ENCODE measurements at regions not wholly inside any gene's neighbourhood (a gene's known extent, or its start where the extent isn't known, plus 50 kb on each side); places are given as distances from the start of the nearest gene placed in this dataset.

- DNase-seq (ENCODE audit: low spot score) (no peak), ATAC-seq (no peak)
- Histone ChIP-seq H3K27ac (ENCODE audit: low read depth) (no peak overlapping the region), H3K27me3 (ENCODE audit: insufficient read depth) (no peaks in the 10 kb centered on the region), H4K20me1 (replicated peaks; ENCODE audit: insufficient read depth) (no peaks in the 10 kb centered on the region), H2AFZ (no peak overlapping the region), H3K4me2 (no peak overlapping the region), H3K36me3 (ENCODE audit: insufficient read depth) (no peaks in the 10 kb centered on the region), H3K4me1 (ENCODE audit: insufficient read depth) (peaks cover 5% of the 10 kb centered on the region; the same call in 1 of the 2 replicates), H3F3A (replicated peaks; ENCODE audit: low read depth) (no peaks in the 10 kb centered on the region), H3K4me3 (no peak overlapping the region), H3K9me2 (ENCODE audit: insufficient read depth) (no peaks in the 10 kb centered on the region), H3K79me2 (replicated peaks; ENCODE audit: insufficient read depth) (no peaks in the 10 kb centered on the region)
- Mint-ChIP-seq H3K27ac (no peak overlapping the region), H3K36me3 (ENCODE audit: low read depth) (no peaks in the 10 kb centered on the region), H3K4me3 (no peak overlapping the region), H3K4me1 (0 out of 3 replicates have a peak, but pooled peaks cover 2% of the 10 kb centered on the region), H3K27me3 (ENCODE audit: insufficient read depth, low read depth, poor library complexity) (no peaks in the 10 kb centered on the region), H3K9me3 (no peaks in the 10 kb centered on the region)
- TF ChIP-seq EZH2phosphoT487 (IDR thresholded peaks at IDR 0.05; ENCODE audit: unreplicated experiment) (no peak), ZNF331 (CRISPR knock-in tag; IDR thresholded peaks at IDR 0.05; ENCODE audit: low read depth) (no peak)
Measured at GRCh38 chr4:12770351-12770750, 713.8 kb downstream of the RAB28 start.

- no peaks in the 10 kb centered on the region for H3K27me3 Mint-ChIP-seq (ENCODE audit: insufficient read depth, low read depth, poor library complexity)
- H2AFZ ChIP-seq = no peak overlapping the region
- H3K27ac Mint-ChIP-seq = no peak overlapping the region
- H3K27me3 ChIP-seq (ENCODE audit: insufficient read depth) = no peaks in the 10 kb centered on the region
- H4K20me1 ChIP-seq (replicated peaks; ENCODE audit: insufficient read depth) = no peaks in the 10 kb centered on the region
- ATAC-seq = no peak
- H3K27ac ChIP-seq (ENCODE audit: low read depth) = no peak overlapping the region
- H3K4me3 Mint-ChIP-seq = no peak overlapping the region
- H3K4me3 ChIP-seq = no peak overlapping the region
- no peaks in the 10 kb centered on the region for H3F3A ChIP-seq (replicated peaks; ENCODE audit: low read depth)
- H3K4me1 Mint-ChIP-seq = no peaks in the 10 kb centered on the region
- no peak for DNase-seq (ENCODE audit: low spot score)
- H3K36me3 ChIP-seq (ENCODE audit: insufficient read depth) = no peaks in the 10 kb centered on the region
- no peaks in the 10 kb centered on the region for H3K4me1 ChIP-seq (ENCODE audit: insufficient read depth)
- no peak overlapping the region for H3K4me2 ChIP-seq
- H3K9me2 ChIP-seq (ENCODE audit: insufficient read depth) = no peaks in the 10 kb centered on the region
- H3K9me3 Mint-ChIP-seq = no peaks in the 10 kb centered on the region
- no peaks in the 10 kb centered on the region for H3K79me2 ChIP-seq (replicated peaks; ENCODE audit: insufficient read depth)
- no peaks in the 10 kb centered on the region for H3K36me3 Mint-ChIP-seq (ENCODE audit: low read depth)
- TF ChIP-seq, protein P1, sequence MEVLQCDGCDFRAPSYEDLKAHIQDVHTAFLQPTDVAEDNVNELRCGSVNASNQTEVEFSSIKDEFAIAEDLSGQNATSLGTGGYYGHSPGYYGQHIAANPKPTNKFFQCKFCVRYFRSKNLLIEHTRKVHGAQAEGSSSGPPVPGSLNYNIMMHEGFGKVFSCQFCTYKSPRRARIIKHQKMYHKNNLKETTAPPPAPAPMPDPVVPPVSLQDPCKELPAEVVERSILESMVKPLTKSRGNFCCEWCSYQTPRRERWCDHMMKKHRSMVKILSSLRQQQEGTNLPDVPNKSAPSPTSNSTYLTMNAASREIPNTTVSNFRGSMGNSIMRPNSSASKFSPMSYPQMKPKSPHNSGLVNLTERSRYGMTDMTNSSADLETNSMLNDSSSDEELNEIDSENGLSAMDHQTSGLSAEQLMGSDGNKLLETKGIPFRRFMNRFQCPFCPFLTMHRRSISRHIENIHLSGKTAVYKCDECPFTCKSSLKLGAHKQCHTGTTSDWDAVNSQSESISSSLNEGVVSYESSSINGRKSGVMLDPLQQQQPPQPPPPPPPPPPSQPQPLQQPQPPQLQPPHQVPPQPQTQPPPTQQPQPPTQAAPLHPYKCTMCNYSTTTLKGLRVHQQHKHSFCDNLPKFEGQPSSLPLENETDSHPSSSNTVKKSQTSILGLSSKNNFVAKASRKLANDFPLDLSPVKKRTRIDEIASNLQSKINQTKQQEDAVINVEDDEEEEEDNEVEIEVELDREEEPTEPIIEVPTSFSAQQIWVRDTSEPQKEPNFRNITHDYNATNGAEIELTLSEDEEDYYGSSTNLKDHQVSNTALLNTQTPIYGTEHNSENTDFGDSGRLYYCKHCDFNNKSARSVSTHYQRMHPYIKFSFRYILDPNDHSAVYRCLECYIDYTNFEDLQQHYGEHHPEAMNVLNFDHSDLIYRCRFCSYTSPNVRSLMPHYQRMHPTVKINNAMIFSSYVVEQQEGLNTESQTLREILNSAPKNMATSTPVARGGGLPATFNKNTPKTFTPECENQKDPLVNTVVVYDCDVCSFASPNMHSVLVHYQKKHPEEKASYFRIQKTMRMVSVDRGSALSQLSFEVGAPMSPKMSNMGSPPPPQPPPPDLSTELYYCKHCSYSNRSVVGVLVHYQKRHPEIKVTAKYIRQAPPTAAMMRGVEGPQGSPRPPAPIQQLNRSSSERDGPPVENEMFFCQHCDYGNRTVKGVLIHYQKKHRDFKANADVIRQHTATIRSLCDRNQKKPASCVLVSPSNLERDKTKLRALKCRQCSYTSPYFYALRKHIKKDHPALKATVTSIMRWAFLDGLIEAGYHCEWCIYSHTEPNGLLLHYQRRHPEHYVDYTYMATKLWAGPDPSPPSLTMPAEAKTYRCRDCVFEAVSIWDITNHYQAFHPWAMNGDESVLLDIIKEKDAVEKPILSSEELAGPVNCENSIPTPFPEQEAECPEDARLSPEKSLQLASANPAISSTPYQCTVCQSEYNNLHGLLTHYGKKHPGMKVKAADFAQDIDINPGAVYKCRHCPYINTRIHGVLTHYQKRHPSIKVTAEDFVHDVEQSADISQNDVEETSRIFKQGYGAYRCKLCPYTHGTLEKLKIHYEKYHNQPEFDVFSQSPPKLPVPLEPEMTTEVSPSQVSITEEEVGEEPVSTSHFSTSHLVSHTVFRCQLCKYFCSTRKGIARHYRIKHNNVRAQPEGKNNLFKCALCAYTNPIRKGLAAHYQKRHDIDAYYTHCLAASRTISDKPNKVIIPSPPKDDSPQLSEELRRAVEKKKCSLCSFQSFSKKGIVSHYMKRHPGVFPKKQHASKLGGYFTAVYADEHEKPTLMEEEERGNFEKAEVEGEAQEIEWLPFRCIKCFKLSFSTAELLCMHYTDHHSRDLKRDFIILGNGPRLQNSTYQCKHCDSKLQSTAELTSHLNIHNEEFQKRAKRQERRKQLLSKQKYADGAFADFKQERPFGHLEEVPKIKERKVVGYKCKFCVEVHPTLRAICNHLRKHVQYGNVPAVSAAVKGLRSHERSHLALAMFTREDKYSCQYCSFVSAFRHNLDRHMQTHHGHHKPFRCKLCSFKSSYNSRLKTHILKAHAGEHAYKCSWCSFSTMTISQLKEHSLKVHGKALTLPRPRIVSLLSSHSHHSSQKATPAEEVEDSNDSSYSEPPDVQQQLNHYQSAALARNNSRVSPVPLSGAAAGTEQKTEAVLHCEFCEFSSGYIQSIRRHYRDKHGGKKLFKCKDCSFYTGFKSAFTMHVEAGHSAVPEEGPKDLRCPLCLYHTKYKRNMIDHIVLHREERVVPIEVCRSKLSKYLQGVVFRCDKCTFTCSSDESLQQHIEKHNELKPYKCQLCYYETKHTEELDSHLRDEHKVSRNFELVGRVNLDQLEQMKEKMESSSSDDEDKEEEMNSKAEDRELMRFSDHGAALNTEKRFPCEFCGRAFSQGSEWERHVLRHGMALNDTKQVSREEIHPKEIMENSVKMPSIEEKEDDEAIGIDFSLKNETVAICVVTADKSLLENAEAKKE (CRISPR knock-in tag; IDR thresholded peaks at IDR 0.05) = no peak
- TF ChIP-seq EZH2phosphoT487 (IDR thresholded peaks at IDR 0.05; ENCODE audit: unreplicated experiment) (no peak), ZNF114 (CRISPR knock-in tag; IDR thresholded peaks at IDR 0.05) (no peak), EZH2 (IDR thresholded peaks at IDR 0.05; ENCODE audit: low read depth, unreplicated experiment) (no peak), POLR2AphosphoS5 (IDR thresholded peaks at IDR 0.05; ENCODE audit: low read depth) (no peak), JUNB (IDR thresholded peaks at IDR 0.05; ENCODE audit: unreplicated experiment) (no peak), CREB1 (CRISPR knock-in tag; IDR thresholded peaks at IDR 0.05; ENCODE audit: low read depth) (no peak), ZNF331 (CRISPR knock-in tag; IDR thresholded peaks at IDR 0.05; ENCODE audit: low read depth) (no peak), NANOG (IDR thresholded peaks at IDR 0.05; ENCODE audit: borderline replicate concordance) (no peak)
- TF ChIP-seq, protein P2, sequence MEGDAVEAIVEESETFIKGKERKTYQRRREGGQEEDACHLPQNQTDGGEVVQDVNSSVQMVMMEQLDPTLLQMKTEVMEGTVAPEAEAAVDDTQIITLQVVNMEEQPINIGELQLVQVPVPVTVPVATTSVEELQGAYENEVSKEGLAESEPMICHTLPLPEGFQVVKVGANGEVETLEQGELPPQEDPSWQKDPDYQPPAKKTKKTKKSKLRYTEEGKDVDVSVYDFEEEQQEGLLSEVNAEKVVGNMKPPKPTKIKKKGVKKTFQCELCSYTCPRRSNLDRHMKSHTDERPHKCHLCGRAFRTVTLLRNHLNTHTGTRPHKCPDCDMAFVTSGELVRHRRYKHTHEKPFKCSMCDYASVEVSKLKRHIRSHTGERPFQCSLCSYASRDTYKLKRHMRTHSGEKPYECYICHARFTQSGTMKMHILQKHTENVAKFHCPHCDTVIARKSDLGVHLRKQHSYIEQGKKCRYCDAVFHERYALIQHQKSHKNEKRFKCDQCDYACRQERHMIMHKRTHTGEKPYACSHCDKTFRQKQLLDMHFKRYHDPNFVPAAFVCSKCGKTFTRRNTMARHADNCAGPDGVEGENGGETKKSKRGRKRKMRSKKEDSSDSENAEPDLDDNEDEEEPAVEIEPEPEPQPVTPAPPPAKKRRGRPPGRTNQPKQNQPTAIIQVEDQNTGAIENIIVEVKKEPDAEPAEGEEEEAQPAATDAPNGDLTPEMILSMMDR (conservative IDR thresholded peaks at IDR 0.05; ENCODE audit: low read depth in 2 of 2) = no peak
- TF ChIP-seq, protein P3, sequence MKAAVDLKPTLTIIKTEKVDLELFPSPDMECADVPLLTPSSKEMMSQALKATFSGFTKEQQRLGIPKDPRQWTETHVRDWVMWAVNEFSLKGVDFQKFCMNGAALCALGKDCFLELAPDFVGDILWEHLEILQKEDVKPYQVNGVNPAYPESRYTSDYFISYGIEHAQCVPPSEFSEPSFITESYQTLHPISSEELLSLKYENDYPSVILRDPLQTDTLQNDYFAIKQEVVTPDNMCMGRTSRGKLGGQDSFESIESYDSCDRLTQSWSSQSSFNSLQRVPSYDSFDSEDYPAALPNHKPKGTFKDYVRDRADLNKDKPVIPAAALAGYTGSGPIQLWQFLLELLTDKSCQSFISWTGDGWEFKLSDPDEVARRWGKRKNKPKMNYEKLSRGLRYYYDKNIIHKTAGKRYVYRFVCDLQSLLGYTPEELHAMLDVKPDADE (IDR thresholded peaks at IDR 0.05) = no peak
Measured at GRCh38 chr4:12761694-12762093, 722.4 kb downstream of the RAB28 start.
